HG02759 (cell line): ENCODE measurements at regions not wholly inside any gene's neighbourhood (a gene's known extent, or its start where the extent isn't known, plus 50 kb on each side); places are given as distances from the start of the nearest gene placed in this dataset.

Experiments used
- ATAC-seq: cut with Tn5 transposase; IDR thresholded peaks from one replicate; pipeline ENCODE4 v1.9.1; 2021; ENCODE audit warnings: mild to moderate bottlenecking, moderate library complexity; ENCODE audit not compliant: unreplicated experiment

DNA sequence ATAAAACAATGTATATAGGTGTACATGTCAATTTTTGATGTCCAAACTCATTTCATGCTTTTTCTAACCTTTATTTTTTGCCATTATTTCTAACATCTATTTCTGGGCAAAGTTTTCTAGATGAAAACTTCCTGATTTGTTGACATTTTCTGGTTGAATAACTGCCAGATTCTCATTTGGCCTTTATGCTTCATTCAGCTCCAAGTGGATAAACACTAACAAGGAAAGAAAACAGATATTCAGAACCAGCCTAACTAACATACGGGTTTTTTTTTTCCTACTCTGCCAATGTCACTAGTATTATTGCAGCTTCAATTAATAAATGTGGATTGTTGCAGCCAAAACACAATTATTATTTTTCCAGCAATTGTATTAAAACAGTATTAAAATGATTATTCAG is 50.9 kb upstream of the RAP1GDS1 start:
- no peak for ATAC-seq

DNA sequence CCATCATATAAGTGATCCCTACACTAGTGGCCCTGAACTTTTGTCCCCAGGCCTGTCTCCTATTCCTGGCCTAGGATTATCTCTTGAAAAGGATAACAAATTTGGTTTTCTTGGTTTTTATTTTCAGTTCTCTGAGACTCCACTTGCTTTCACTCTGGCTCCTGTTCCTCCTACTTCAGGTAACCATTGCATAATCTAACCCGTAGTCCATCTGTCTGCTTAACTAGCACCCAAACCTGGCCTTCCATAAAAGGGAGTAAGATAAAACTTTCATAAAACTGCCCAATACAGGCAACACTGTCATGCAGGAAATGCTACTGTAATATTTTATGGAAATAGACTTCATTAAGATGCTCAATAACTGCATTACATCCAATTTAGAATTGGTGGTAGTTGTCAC is 52.1 kb upstream of the RAP1GDS1 start:
- ATAC-seq, result no peak

DNA sequence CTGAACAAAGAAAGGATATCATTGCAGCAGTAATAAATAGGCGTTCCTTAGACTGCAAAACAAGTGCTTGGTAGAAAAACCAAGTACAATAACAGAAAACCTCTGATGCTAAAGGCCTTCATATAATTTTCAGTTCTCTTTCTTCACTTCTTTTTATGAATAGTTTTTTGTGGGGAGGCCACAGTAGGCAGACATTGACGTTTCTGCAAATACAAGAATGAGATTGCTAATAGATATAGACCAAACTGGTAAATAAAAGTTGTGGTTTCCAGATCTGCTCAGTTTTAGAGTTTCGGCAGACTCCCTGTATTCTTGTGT is 57.0 kb upstream of the RAP1GDS1 start:
- peak; percentile 63 for ATAC-seq

DNA sequence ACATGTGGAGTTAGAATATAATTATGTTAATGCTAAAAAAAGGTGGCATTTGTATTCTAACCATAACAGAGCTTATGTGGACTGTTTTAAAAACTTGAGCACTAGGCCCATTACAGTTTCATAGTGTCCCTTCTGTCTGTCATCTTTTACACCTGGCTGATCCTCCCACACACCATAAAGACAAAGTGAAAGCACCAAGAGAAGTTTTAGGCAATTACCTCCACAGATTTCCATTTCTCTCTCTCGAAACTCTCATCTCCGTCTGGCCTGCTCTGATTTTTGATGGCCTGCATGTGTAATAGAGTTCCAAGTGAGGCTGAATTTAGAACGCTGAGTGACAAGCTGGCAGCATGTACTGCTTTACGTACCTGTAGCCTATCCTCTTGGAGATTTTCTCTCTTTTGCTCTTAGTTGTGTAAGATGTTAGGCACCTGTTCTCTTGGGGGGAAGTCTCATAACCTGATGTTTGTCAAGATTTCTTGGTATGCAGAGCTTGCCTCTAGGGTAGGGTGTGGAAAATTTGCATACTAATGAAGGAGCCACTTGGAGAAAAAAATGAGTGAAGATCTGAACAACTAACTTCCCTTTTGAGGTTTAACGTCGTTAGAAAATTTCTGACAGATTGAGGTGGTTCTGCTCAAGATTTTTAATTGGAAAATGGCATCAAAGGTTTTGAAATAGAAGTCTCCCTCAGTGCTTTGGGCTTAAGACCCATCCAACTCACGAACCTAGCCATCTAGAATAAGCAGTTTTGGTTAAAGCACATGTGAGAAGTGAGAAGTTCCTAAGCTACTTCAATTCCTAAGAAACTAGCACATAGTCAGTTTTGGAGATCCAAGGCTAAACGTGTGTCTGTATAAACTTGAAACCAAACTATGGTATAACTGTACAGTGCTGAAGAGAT is 57.6 kb upstream of the RAP1GDS1 start:
- peak; percentile 79 for ATAC-seq

DNA sequence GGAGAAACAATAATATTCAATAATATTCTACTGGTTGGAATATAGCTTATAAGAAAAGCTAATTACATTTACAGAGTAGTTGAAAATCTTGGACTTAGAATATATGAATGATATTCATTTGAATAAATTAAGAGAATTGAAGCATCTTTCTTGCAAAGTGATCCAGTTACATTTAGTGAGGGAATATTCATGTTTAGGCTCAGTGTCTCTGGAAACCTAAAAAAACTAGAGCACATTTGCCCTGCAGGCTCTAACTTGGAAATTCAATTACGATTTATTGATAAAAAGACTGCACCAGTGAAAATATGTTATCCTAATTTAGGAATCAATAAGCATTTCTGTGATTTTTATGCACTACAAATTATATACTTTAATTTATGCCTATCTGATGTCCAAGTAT is 58.3 kb upstream of the RAP1GDS1 start:
- ATAC-seq, result no peak

DNA sequence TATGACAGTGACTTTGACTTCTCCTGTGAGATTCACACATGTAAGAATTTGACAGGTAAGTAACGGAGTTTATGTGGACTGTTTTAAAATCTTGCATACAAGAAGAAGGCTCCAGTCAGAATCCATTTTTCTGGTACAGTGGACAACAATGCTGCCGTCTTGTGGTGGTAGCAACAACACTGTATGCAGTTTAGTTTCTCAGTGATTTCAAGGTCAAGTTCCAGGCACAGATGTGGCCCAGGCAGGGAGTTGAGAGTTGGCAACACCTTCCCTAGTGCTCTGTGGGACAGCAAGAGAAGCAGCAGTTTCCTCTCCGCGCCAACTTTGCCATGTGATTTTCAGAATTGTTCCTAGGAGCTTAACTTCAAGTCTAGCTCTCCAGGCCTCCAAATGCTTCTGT is 56.0 kb upstream of the STPG2 start:
- no peak for ATAC-seq

DNA sequence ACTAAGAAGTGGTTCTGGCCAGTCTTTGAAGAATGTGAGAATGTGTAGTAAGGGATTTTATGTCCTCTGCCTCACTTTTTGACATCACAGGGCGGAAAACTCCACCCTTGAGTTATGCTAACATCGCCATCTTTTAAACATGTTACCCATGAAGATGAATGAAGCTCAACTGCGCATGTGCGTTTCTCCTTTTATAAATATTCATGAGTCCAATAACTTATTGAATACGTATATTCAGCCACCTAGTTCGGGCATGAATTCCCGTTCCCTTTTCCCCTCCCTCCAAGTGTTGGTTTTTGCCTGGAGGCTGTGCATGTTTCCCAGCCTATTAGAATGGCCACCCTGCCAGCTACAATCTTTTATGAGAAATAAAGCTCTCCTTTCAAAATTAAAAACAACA is 51.7 kb upstream of the STPG2 start:
- ATAC-seq, result no peak

DNA sequence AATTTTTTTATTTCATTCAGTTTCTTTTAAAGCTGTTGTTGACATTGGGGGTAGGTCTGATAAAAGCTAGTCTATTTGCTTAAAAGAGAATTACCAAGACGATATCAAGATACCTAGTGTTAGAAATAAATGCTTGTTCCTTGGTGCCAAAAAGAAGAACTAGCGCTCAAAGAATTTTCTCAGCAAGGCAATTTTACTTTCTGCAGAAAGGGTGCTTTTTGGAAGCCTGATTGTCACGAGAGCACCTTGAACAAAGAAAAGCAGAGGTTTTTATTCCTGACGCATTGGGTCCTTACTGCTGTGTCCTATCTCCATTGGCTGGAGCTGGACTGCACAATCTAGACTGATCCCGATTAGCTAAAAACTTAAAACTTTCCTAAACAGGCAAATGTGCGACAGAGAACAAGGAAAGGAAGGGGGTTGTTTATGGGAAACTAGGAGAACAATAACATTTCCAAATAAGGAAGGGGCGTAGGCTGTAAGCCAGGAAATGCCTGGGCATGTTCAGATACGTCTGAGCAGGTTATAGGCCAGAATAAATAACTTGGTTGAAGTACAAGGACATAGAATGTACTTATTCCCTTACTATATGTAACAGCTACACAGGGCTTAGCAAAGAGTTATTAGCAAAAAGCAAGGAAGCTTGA is 50.3 kb upstream of the STPG2 start:
- no peak for ATAC-seq
